ENCODE measurements at regions not wholly inside any gene's neighbourhood (a gene's known extent, or its start where the extent isn't known, plus 50 kb on each side); places are given as distances from the start of the nearest gene placed in this dataset.

GRCh38 chr10:80730522-80730921 lies 192.8 kb downstream of the SH2D4B start:
- TF ChIP-seq CTCF (IDR thresholded peaks at IDR 0.05), result no peak
- no peak for TF ChIP-seq POLR2A (IDR thresholded peaks at IDR 0.05)
- Histone ChIP-seq H3K27ac (no peak overlapping the region), H3K4me3 (no peak overlapping the region), H3K9me3 (no peaks in the 10 kb centered on the region), H3K27me3 (no peaks in the 10 kb centered on the region), H3K4me1 (no peaks in the 10 kb centered on the region), H3K36me3 (no peaks in the 10 kb centered on the region)
- no peak for DNase-seq

GRCh38 chr10:80734589-80734988 lies 196.9 kb downstream of the SH2D4B start:
- H3K27ac ChIP-seq, result no peak overlapping the region
- no peaks in the 10 kb centered on the region for H3K36me3 ChIP-seq
- DNase-seq, result no peak
- no peaks in the 10 kb centered on the region for H3K9me3 ChIP-seq
- no peaks in the 10 kb centered on the region for H3K4me1 ChIP-seq
- TF ChIP-seq POLR2A (IDR thresholded peaks at IDR 0.05), result no peak
- H3K27me3 ChIP-seq, result no peaks in the 10 kb centered on the region
- no peak overlapping the region for H3K4me3 ChIP-seq

- H3K36me3 ChIP-seq, result no peaks in the 10 kb centered on the region
These were observed 199.5 kb downstream of the SH2D4B start for GRCh38 chr10:80737209-80737608.

GRCh38 chr10:80739328-80739727 lies 201.6 kb downstream of the SH2D4B start:
- Histone ChIP-seq H3K4me3 (no peak overlapping the region), H3K27ac (no peak overlapping the region)
- DNase-seq, result no peak

More at GRCh38 chr10:80737209-80737608, 199.5 kb downstream of the SH2D4B start:
- Histone ChIP-seq H3K4me3 (no peak overlapping the region), H3K9me3 (no peaks in the 10 kb centered on the region), H3K27ac (no peak overlapping the region), H3K27me3 (no peaks in the 10 kb centered on the region), H3K4me1 (no peaks in the 10 kb centered on the region)
- no peak for DNase-seq
- TF ChIP-seq CTCF (IDR thresholded peaks at IDR 0.05) (no peak), POLR2A (IDR thresholded peaks at IDR 0.05) (no peak)

GRCh38 chr10:80739963-80740715 lies 202.4 kb downstream of the SH2D4B start:
- Histone ChIP-seq H3K36me3 (no peaks in the 10 kb centered on the region), H3K4me3 (no peak overlapping the region), H3K27me3 (no peaks in the 10 kb centered on the region), H3K4me1 (no peaks in the 10 kb centered on the region), H3K27ac (no peak overlapping the region), H3K9me3 (no peaks in the 10 kb centered on the region)
- TF ChIP-seq POLR2A (IDR thresholded peaks at IDR 0.05), result no peak
- TF ChIP-seq CTCF (IDR thresholded peaks at IDR 0.05), result no peak
- no peak for DNase-seq

More at GRCh38 chr10:80739328-80739727, 201.6 kb downstream of the SH2D4B start:
- TF ChIP-seq POLR2A (IDR thresholded peaks at IDR 0.05), result no peak
- Histone ChIP-seq H3K27me3 (no peaks in the 10 kb centered on the region), H3K36me3 (no peaks in the 10 kb centered on the region), H3K9me3 (no peaks in the 10 kb centered on the region), H3K4me1 (no peaks in the 10 kb centered on the region)

- Histone ChIP-seq H3K4me1 (no peaks in the 10 kb centered on the region), H3K36me3 (no peaks in the 10 kb centered on the region), H3K27me3 (no peaks in the 10 kb centered on the region), H3K27ac (no peak overlapping the region), H3K9me3 (no peaks in the 10 kb centered on the region), H3K4me3 (no peak overlapping the region)
- TF ChIP-seq CTCF (IDR thresholded peaks at IDR 0.05) (no peak), POLR2A (IDR thresholded peaks at IDR 0.05) (no peak)
- no peak for DNase-seq
These were observed 203.6 kb downstream of the SH2D4B start for GRCh38 chr10:80741278-80741677.

- no peak for DNase-seq
- Histone ChIP-seq H3K4me3 (no peak overlapping the region), H3K4me1 (no peaks in the 10 kb centered on the region), H3K9me3 (no peaks in the 10 kb centered on the region), H3K27ac (no peak overlapping the region), H3K27me3 (no peaks in the 10 kb centered on the region), H3K36me3 (no peaks in the 10 kb centered on the region)
- TF ChIP-seq CTCF (IDR thresholded peaks at IDR 0.05), result no peak
- TF ChIP-seq POLR2A (IDR thresholded peaks at IDR 0.05), result no peak
These were observed 212.6 kb downstream of the SH2D4B start for GRCh38 chr10:80750268-80750667.
